ENCODE measurements at regions not wholly inside any gene's neighbourhood (a gene's known extent, or its start where the extent isn't known, plus 50 kb on each side); places are given as distances from the start of the nearest gene placed in this dataset.

- DNase-seq (ENCODE audit: low spot score), result no peak
Measured at GRCh38 chr10:36634916-36635315, 490.5 kb upstream of the ANKRD30A start.

- DNase-seq (ENCODE audit: low spot score), result no peak
Measured at GRCh38 chr10:36630267-36630666, 495.1 kb upstream of the ANKRD30A start.

- no peak for DNase-seq (ENCODE audit: low spot score)
Measured at GRCh38 chr10:36629476-36629875, 495.9 kb upstream of the ANKRD30A start.

GRCh38 chr10:36624551-36625100 is 500.8 kb upstream of the ANKRD30A start:
- DNase-seq (ENCODE audit: low spot score), result no peak

- no peak for DNase-seq (ENCODE audit: low spot score)
Measured at GRCh38 chr10:36621346-36621745, 504.1 kb upstream of the ANKRD30A start.

GRCh38 chr10:36612436-36612835 is 513.0 kb upstream of the ANKRD30A start:
- DNase-seq (ENCODE audit: low spot score), result no peak

GRCh38 chr10:36608866-36609265 is 516.5 kb upstream of the ANKRD30A start:
- DNase-seq (ENCODE audit: low spot score), result no peak

- DNase-seq (ENCODE audit: low spot score), result no peak
Measured at GRCh38 chr10:36608251-36608650, 517.1 kb upstream of the ANKRD30A start.

- no peak for DNase-seq (ENCODE audit: low spot score)
Measured at GRCh38 chr10:36606234-36606839, 519.1 kb upstream of the ANKRD30A start.

GRCh38 chr10:36604316-36604715 is 521.1 kb upstream of the ANKRD30A start:
- DNase-seq (ENCODE audit: low spot score), result peak; percentile 12

- no peak for DNase-seq (ENCODE audit: low spot score)
Measured at GRCh38 chr10:36603688-36604087, 521.7 kb upstream of the ANKRD30A start.

GRCh38 chr10:36602374-36602773 is 523.0 kb upstream of the ANKRD30A start:
- no peak for DNase-seq (ENCODE audit: low spot score)

GRCh38 chr10:36597756-36598320 is 527.6 kb upstream of the ANKRD30A start:
- DNase-seq (ENCODE audit: low spot score), result no peak

- DNase-seq (ENCODE audit: low spot score), result no peak
Measured at GRCh38 chr10:36592964-36593363, 532.4 kb upstream of the ANKRD30A start.

- DNase-seq (ENCODE audit: low spot score), result no peak
Measured at GRCh38 chr10:36591436-36591835, 534.0 kb upstream of the ANKRD30A start.

GRCh38 chr10:36583690-36584089 is 541.7 kb upstream of the ANKRD30A start:
- DNase-seq (ENCODE audit: low spot score), result no peak

- no peak for DNase-seq (ENCODE audit: low spot score)
Measured at GRCh38 chr10:36581237-36581636, 544.2 kb upstream of the ANKRD30A start.

- DNase-seq (ENCODE audit: low spot score), result no peak
Measured at GRCh38 chr10:36578306-36578705, 547.1 kb upstream of the ANKRD30A start.

- no peak for DNase-seq (ENCODE audit: low spot score)
Measured at GRCh38 chr10:36577126-36577525, 548.3 kb upstream of the ANKRD30A start.

GRCh38 chr10:36574207-36574606 is 551.2 kb upstream of the ANKRD30A start:
- no peak for DNase-seq (ENCODE audit: low spot score)

GRCh38 chr10:36573246-36573645 is 552.2 kb upstream of the ANKRD30A start:
- DNase-seq (ENCODE audit: low spot score), result no peak

GRCh38 chr10:36564433-36564832 is 561.0 kb upstream of the ANKRD30A start:
- no peak for DNase-seq (ENCODE audit: low spot score)
